CD4-positive, alpha-beta T cell (primary cell): ENCODE measurements at regions not wholly inside any gene's neighbourhood (a gene's known extent, or its start where the extent isn't known, plus 50 kb on each side); places are given as distances from the start of the nearest gene placed in this dataset.
"Not testable (repeated sequence)": the region's sequence is repeated elsewhere in the genome, so short reads cannot be mapped to it uniquely, and the experiment has no call there.

ENCODE experiments used
- ATAC-seq: fragments of 200-7000 bp; cut with Tn5 transposase; one replicate; pipeline ENCODE4 v1.10.0; 2022; ENCODE audit warnings: mild to moderate bottlenecking; ENCODE audit not compliant: poor library complexity
- CTCF ChIA-PET: fragments of 350-600 bp; sonication (Branson Sonifier 250); formaldehyde crosslinking; loops from one replicate; lab custom pipeline; 2021; ENCODE audit warnings: antibody characterized with exemption, inconsistent platforms; lab: Charles Lee
- POLR2A ChIA-PET: fragments of 350-600 bp; sonication (Branson Sonifier 250); formaldehyde crosslinking; loops from one replicate; lab custom pipeline; 2021; ENCODE audit warnings: antibody characterized with exemption, inconsistent platforms; lab: Charles Lee
- DNase-seq, 14 experiments: peaks; one replicate each; pipeline ENCODE4 v3.0.0-alpha.2; 2013 to 2020; ENCODE audit warnings: mixed read lengths in 2 of 14
- H3K27ac ChIP-seq, 2 donors: one replicate each; pipeline versions ENCODE4 v1.5.1 to v1.7.0; 2013; ENCODE audit warnings: low read length in 2 of 2, low read depth in 1 of 2, mild to moderate bottlenecking in 1 of 2
- H3K27me3 ChIP-seq, 2 experiments: 1 replicate in 1 of 2; 2 replicates in 1 of 2; pipeline versions ENCODE4 v1.6.1 to v1.7.0; 2013; ENCODE audit warnings: low read length in 2 of 2, control low read depth in 1 of 2, mild to moderate bottlenecking in 1 of 2, moderate library complexity in 1 of 2; ENCODE audit not compliant: insufficient read depth in 2 of 2, control insufficient read depth in 1 of 2
- H3K36me3 ChIP-seq: one replicate; pipeline ENCODE4 v1.6.1; 2013; ENCODE audit warnings: low read length, control low read depth; ENCODE audit not compliant: insufficient read depth
- H3K4me1 ChIP-seq: one replicate; pipeline ENCODE4 v1.6.1; 2013; ENCODE audit warnings: low read length, control low read depth; ENCODE audit not compliant: insufficient read depth
- H3K4me3 ChIP-seq: one replicate; pipeline ENCODE4 v1.5.1; 2013; ENCODE audit warnings: mild to moderate bottlenecking, low read length, moderate library complexity
- H3K9me3 ChIP-seq, 2 experiments: 1 replicate in 1 of 2; 2 replicates in 1 of 2; pipeline versions ENCODE4 v1.6.1 to v1.7.0; 2013; ENCODE audit warnings: low read length in 2 of 2, mild to moderate bottlenecking in 2 of 2, control low read depth in 1 of 2, moderate library complexity in 1 of 2; ENCODE audit not compliant: control insufficient read depth in 1 of 2, insufficient read depth in 1 of 2
- H3K27ac Mint-ChIP-seq: one replicate; pipeline ENCODE4 v1.8.0; 2020; ENCODE audit warnings: mixed read lengths
- H3K27me3 Mint-ChIP-seq: one replicate; pipeline ENCODE4 v1.8.0; 2021; ENCODE audit warnings: mixed read lengths
- H3K36me3 Mint-ChIP-seq: one replicate; pipeline ENCODE4 v1.8.0; 2021; ENCODE audit warnings: low read depth, mixed read lengths
- H3K4me1 Mint-ChIP-seq: one replicate; pipeline ENCODE4 v1.8.0; 2021; ENCODE audit warnings: low read depth, mixed read lengths
- H3K4me3 Mint-ChIP-seq: one replicate; pipeline ENCODE4 v1.8.0; 2020; ENCODE audit warnings: mild to moderate bottlenecking, mixed read lengths
- H3K9me3 Mint-ChIP-seq: one replicate; pipeline ENCODE4 v1.8.0; 2020; ENCODE audit warnings: mixed read lengths
- intact Hi-C, 2 experiments: fragments of 100-400 bp; cut with DNase I in 1 of 2; cut with micrococcal nuclease in 1 of 2; formaldehyde crosslinking; loops; one replicate each; pipeline versions ENCODE4 v1.15.1 to v1.9.0; 2023 to 2025; cut with DNase I, micrococcal nuclease
- TF ChIP-seq, protein P1 (sequence below): fragments of 200-600 bp; IDR thresholded peaks from one replicate; pipeline ENCODE4 v1.8.0; 2022; ENCODE audit warnings: antibody characterized with exemption, mild to moderate bottlenecking

GRCh38 chr12:90677055-90677454 lies 277.9 kb downstream of the CCER1 start:
- Histone ChIP-seq H3K4me3 (no peak overlapping the region), H3K9me3 (no peaks in the 10 kb centered on the region), H3K27ac (no peak overlapping the region), H3K4me1 (no peaks in the 10 kb centered on the region), H3K27me3 (no peaks in the 10 kb centered on the region), H3K36me3 (no peaks in the 10 kb centered on the region)
- POLR2A ChIA-PET, result no interaction called here
- peaks cover 2% of the 10 kb centered on the region for H3K9me3 Mint-ChIP-seq
- DNase-seq, result no peak
- no peaks in the 10 kb centered on the region for H3K4me1 Mint-ChIP-seq
- no peak for ATAC-seq
- CTCF ChIA-PET, result no interaction called here
- no peaks in the 10 kb centered on the region for H3K36me3 Mint-ChIP-seq
- intact Hi-C loops, result no loop called here
- no peak overlapping the region for H3K4me3 Mint-ChIP-seq
- H3K27me3 Mint-ChIP-seq, result no peaks in the 10 kb centered on the region
- H3K27ac Mint-ChIP-seq, result no peak overlapping the region
- TF ChIP-seq, protein P1, sequence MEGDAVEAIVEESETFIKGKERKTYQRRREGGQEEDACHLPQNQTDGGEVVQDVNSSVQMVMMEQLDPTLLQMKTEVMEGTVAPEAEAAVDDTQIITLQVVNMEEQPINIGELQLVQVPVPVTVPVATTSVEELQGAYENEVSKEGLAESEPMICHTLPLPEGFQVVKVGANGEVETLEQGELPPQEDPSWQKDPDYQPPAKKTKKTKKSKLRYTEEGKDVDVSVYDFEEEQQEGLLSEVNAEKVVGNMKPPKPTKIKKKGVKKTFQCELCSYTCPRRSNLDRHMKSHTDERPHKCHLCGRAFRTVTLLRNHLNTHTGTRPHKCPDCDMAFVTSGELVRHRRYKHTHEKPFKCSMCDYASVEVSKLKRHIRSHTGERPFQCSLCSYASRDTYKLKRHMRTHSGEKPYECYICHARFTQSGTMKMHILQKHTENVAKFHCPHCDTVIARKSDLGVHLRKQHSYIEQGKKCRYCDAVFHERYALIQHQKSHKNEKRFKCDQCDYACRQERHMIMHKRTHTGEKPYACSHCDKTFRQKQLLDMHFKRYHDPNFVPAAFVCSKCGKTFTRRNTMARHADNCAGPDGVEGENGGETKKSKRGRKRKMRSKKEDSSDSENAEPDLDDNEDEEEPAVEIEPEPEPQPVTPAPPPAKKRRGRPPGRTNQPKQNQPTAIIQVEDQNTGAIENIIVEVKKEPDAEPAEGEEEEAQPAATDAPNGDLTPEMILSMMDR, result no peak

DNA sequence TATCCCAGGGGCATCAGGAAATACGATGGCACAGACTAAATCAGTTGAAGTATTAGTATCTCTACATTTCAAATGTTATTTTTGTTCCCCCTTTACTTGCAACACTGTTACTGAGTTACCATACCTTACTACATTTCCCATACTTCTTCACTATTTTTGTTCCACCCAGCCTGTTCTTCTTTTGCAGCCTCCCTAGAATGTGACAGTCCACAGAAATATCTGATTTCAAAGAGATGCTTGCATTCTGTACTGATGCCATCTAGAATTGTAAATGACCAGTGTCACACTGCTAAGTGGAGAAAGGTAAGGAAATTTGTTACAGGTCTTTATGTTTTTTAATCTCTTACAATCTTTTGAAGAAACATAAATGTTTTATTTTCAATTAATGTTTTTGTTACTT lies 279.9 kb downstream of the CCER1 start:
- Histone ChIP-seq H3K27me3 (no peaks in the 10 kb centered on the region), H3K9me3 (no peaks in the 10 kb centered on the region), H3K4me1 (no peaks in the 10 kb centered on the region), H3K4me3 (no peak overlapping the region), H3K36me3 (no peaks in the 10 kb centered on the region), H3K27ac (no peak overlapping the region)
- no peaks in the 10 kb centered on the region for H3K27me3 Mint-ChIP-seq
- H3K36me3 Mint-ChIP-seq, result no peaks in the 10 kb centered on the region
- ATAC-seq, result no peak
- POLR2A ChIA-PET, result no interaction called here
- intact Hi-C loops, result no loop called here
- no peaks in the 10 kb centered on the region for H3K4me1 Mint-ChIP-seq
- TF ChIP-seq, protein P1, result no peak
- H3K9me3 Mint-ChIP-seq, result peaks cover 2% of the 10 kb centered on the region
- CTCF ChIA-PET, result no interaction called here
- no peak for DNase-seq
- H3K27ac Mint-ChIP-seq, result no peak overlapping the region
- H3K4me3 Mint-ChIP-seq, result no peak overlapping the region

GRCh38 chr12:90672081-90672480 lies 282.9 kb downstream of the CCER1 start:
- intact Hi-C loops, result no loop called here
- ChIA-PET POLR2A (no interaction called here), CTCF (no interaction called here)
- ATAC-seq (no peak), DNase-seq (no peak)
- H3K36me3 ChIP-seq, result no peaks in the 10 kb centered on the region
- no peaks in the 10 kb centered on the region for H3K9me3 Mint-ChIP-seq
- no peaks in the 10 kb centered on the region for H3K4me1 Mint-ChIP-seq
- H3K4me1 ChIP-seq, result no peaks in the 10 kb centered on the region
- H3K36me3 Mint-ChIP-seq, result no peaks in the 10 kb centered on the region
- no peak overlapping the region for H3K4me3 ChIP-seq
- TF ChIP-seq, protein P1, result no peak
- H3K27ac Mint-ChIP-seq, result no peak overlapping the region
- no peaks in the 10 kb centered on the region for H3K9me3 ChIP-seq
- no peaks in the 10 kb centered on the region for H3K27me3 ChIP-seq
- H3K27me3 Mint-ChIP-seq, result no peaks in the 10 kb centered on the region
- no peak overlapping the region for H3K27ac ChIP-seq
- no peak overlapping the region for H3K4me3 Mint-ChIP-seq

DNA sequence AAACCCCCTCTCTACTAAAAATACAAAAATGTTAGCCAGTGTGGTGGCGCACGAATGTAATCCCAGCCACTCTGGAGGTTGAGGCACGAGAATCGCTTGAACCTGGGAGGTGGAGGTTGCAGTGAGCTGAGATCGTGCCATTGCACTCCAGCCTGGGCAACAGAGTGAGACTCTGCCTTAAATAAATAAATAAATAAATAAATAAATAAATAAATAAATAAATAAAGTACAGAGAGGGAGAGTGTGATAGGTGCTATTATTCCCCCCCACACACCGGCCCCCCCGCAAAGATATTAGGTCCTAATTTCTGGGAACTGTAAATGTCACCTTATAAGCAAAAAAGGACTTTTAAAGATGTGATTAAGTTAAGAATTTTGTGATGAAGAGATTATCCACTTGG lies 291.0 kb downstream of the CCER1 start:
- H3K27ac Mint-ChIP-seq, H3K36me3 Mint-ChIP-seq, H3K4me3 ChIP-seq, H3K27ac ChIP-seq, H3K36me3 ChIP-seq, H3K4me3 Mint-ChIP-seq, H3K4me1 ChIP-seq, ATAC-seq, H3K4me1 Mint-ChIP-seq, H3K9me3 ChIP-seq, H3K27me3 ChIP-seq, DNase-seq, intact Hi-C loops, H3K9me3 Mint-ChIP-seq, CTCF ChIA-PET, H3K27me3 Mint-ChIP-seq: not testable (repeated sequence)
- POLR2A ChIA-PET, result interaction anchor here (1.1 kb wide), 1 partner anchor 22 kb away, joined by 4 read pairs; no protein-coding TSS in a partner anchor
